B cell (primary cell): ENCODE measurements at regions not wholly inside any gene's neighbourhood (a gene's known extent, or its start where the extent isn't known, plus 50 kb on each side); places are given as distances from the start of the nearest gene placed in this dataset.

Experiments
- ATAC-seq: fragments of 200-7000 bp; cut with Tn5 transposase; one replicate; pipeline ENCODE4 v1.10.0; 2021; ENCODE audit warnings: low read depth, mild to moderate bottlenecking, moderate number of reproducible peaks, moderate library complexity
- CTCF ChIA-PET: fragments of 350-600 bp; sonication (Branson Sonifier 250); formaldehyde crosslinking; loops from one replicate; lab custom pipeline; 2021; ENCODE audit warnings: antibody characterized with exemption, inconsistent platforms; lab: Charles Lee
- POLR2A ChIA-PET: fragments of 350-600 bp; sonication (Branson Sonifier 250); formaldehyde crosslinking; loops from one replicate; lab custom pipeline; 2021; ENCODE audit warnings: antibody characterized with exemption; lab: Charles Lee
- DNase-seq: peaks from one replicate; pipeline ENCODE4 v3.0.0; 2013
- H2AFZ ChIP-seq: 2 replicates; pipeline ENCODE4 v1.6.1; 2012; ENCODE audit warnings: mild to moderate bottlenecking, low read depth, low read length; ENCODE audit not compliant: insufficient read depth, poor library complexity, severe bottlenecking
- H3K27ac ChIP-seq, 2 donors: 1 replicate in 1 of 2; 2 replicates in 1 of 2; pipeline ENCODE4 v1.5.1; 2012 to 2013; ENCODE audit warnings: low read length in 2 of 2, mild to moderate bottlenecking in 2 of 2, moderate library complexity in 1 of 2
- H3K27me3 ChIP-seq, 4 experiments: fragments of 200-600 bp in 1 of 4; sonication (generic) in 1 of 4; replicated peaks in 1 of 4; 1 replicate in 2 of 4; 2 replicates in 2 of 4; pipeline versions ENCODE4 v1.6.1 to v1.7.0; 2013 to 2016; ENCODE audit warnings: low read length in 3 of 4, mild to moderate bottlenecking in 2 of 4, mixed read lengths in 1 of 4, moderate library complexity in 1 of 4; ENCODE audit not compliant: insufficient read depth in 4 of 4, control insufficient read depth in 3 of 4; ENCODE audit errors: control extremely low read depth in 1 of 4
- H3K36me3 ChIP-seq, 2 experiments: replicated peaks in 1 of 2; 1 replicate in 1 of 2; 2 replicates in 1 of 2; pipeline versions ENCODE4 v1.6.1 to v1.7.1; 2013; ENCODE audit warnings: low read length in 1 of 2; ENCODE audit not compliant: insufficient read depth in 2 of 2, control insufficient read depth in 1 of 2; ENCODE audit errors: control extremely low read depth in 1 of 2, extremely low read depth in 1 of 2
- H3K4me1 ChIP-seq, 2 donors: fragments of 200-600 bp in 1 of 2; sonication (generic) in 1 of 2; 1 replicate in 1 of 2; 2 replicates in 1 of 2; pipeline versions ENCODE4 v1.5.1 to v1.6.1; 2013 to 2017; ENCODE audit warnings: low read length in 2 of 2; ENCODE audit not compliant: control insufficient read depth in 2 of 2, insufficient read depth in 2 of 2
- H3K4me2 ChIP-seq: replicated peaks from 2 replicates; pipeline ENCODE3; 2012; ENCODE audit warnings: mild to moderate bottlenecking, low read depth, low read length; ENCODE audit not compliant: poor library complexity, severe bottlenecking
- H3K4me3 ChIP-seq, 5 experiments: fragments of 200-600 bp in 1 of 5; sonication (generic) in 1 of 5; 1 replicate in 3 of 5; 2 replicates in 2 of 5; pipeline versions ENCODE4 v1.5.1 to v1.7.0; 2011 to 2016; ENCODE audit warnings: low read length in 4 of 5, mild to moderate bottlenecking in 4 of 5, low read depth in 2 of 5, control low read depth in 1 of 5, moderate library complexity in 1 of 5; ENCODE audit not compliant: insufficient read depth in 1 of 5; ENCODE audit errors: control extremely low read depth in 1 of 5, extremely low read depth in 1 of 5
- H3K79me2 ChIP-seq: fragments of 200-600 bp; sonication (generic); one replicate; pipeline ENCODE4 v1.6.0; 2016; ENCODE audit warnings: low read length; ENCODE audit not compliant: control insufficient read depth, insufficient read depth
- H3K9ac ChIP-seq: fragments of 200-600 bp; sonication (generic); 2 replicates; pipeline ENCODE4 v1.6.1; 2017; ENCODE audit warnings: mild to moderate bottlenecking, low read length, moderate library complexity
- H3K9me3 ChIP-seq, 3 donors: one replicate each; pipeline versions ENCODE4 v1.6.1 to v1.7.1; 2013; ENCODE audit warnings: low read length in 2 of 3; ENCODE audit not compliant: control insufficient read depth in 2 of 3, insufficient read depth in 1 of 3; ENCODE audit errors: control extremely low read depth in 1 of 3
- H4K20me1 ChIP-seq: 2 replicates; pipeline ENCODE4 v1.6.0; 2012; ENCODE audit warnings: mild to moderate bottlenecking, low read length; ENCODE audit not compliant: insufficient read depth, control insufficient read depth, poor library complexity, severe bottlenecking
- H3K27ac Mint-ChIP-seq: one replicate; pipeline ENCODE4 v1.8.0; 2021; ENCODE audit warnings: mixed read lengths
- H3K27me3 Mint-ChIP-seq: one replicate; pipeline ENCODE4 v1.8.0; 2021; ENCODE audit warnings: mixed read lengths
- H3K4me1 Mint-ChIP-seq: one replicate; pipeline ENCODE4 v1.8.0; 2021; ENCODE audit warnings: mixed read lengths
- H3K4me3 Mint-ChIP-seq: one replicate; pipeline ENCODE4 v1.8.0; 2021; ENCODE audit warnings: mixed read lengths
- H3K9me3 Mint-ChIP-seq: one replicate; pipeline ENCODE4 v1.8.0; 2022; ENCODE audit warnings: mixed read lengths; ENCODE audit not compliant: insufficient read depth
- EZH2 ChIP-seq: IDR thresholded peaks from 2 replicates; pipeline ENCODE4 v1.6.1; 2012; ENCODE audit warnings: borderline replicate concordance, low read depth, mild to moderate bottlenecking, moderate library complexity, low read length; ENCODE audit not compliant: insufficient read depth, poor library complexity, severe bottlenecking
- WGBS: methylation state at CpG from one replicate; pipeline ENCODE4 v1.1.5; 2013; ENCODE audit warnings: missing lambda C conversion rate; ENCODE audit not compliant: insufficient coverage; 5-methylcytosine and 5-hydroxymethylcytosine counted together
- intact Hi-C: fragments of 100-400 bp; cut with micrococcal nuclease; formaldehyde crosslinking; loops from one replicate; pipeline ENCODE4 v1.10.0; 2022
- TF ChIP-seq, protein P1 (sequence below): fragments of 200-600 bp; IDR thresholded peaks from one replicate; pipeline ENCODE4 v1.8.0; 2022; ENCODE audit warnings: antibody characterized with exemption, mild to moderate bottlenecking

DNA sequence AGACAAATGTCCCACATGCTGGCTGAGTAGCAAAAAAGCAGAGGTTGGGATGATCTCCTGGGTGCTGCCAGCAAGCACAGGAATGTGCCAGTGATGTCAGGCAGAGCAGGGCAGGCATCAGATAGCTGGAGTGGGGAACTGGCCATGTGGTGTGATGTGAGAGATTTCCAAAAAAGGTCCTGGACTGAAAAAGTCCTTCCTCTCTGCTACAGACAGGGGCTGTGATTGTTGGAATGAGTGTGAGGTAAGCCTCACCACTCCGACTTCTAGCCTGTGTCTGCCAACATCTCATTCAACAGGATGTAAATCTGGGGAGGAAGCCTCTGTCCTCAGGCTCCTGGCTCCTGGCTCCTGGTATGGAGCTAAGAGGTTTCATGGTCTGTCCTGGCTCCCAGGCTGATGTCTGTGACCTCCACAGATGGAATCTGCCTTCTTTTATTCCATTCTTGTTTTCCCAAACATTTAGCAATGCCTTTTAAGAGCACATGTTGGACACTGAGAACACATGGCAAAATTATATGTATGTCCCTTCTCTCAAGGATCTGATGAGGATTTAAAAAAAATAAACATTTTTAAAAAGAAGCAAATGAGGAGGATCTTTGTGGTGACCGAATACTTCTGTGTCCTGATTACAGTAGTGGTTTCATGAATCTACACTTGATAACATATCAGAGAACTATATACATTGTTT is 50.1 kb upstream of the STK38L start:
- Histone ChIP-seq H2AFZ (no peak overlapping the region), H3K4me3 (no peak overlapping the region), H3K9ac (no peak overlapping the region), H3K36me3 (no peaks in the 10 kb centered on the region), H3K27me3 (no peaks in the 10 kb centered on the region), H3K79me2 (no peaks in the 10 kb centered on the region), H4K20me1 (no peaks in the 10 kb centered on the region), H3K4me1 (no peaks in the 10 kb centered on the region), H3K9me3 (no peaks in the 10 kb centered on the region), H3K4me2 (no peak overlapping the region), H3K27ac (no peak overlapping the region)
- ATAC-seq (no peak), DNase-seq (no peak)
- Mint-ChIP-seq H3K27ac (no peak overlapping the region), H3K9me3 (peaks cover 2% of the 10 kb centered on the region), H3K4me1 (no peaks in the 10 kb centered on the region), H3K4me3 (no peak overlapping the region), H3K27me3 (no peaks in the 10 kb centered on the region)
- ChIA-PET POLR2A (no interaction called here), CTCF (interaction anchor here (1.1 to 1.5 kb wide), 2 partner anchors 9 to 14 kb away, joined by 3 to 4 read pairs; no protein-coding TSS in a partner anchor)
- no CpG with 5 or more reads among the region's 2 CpGs for WGBS
- no peak for TF ChIP-seq EZH2
- TF ChIP-seq, protein P1, sequence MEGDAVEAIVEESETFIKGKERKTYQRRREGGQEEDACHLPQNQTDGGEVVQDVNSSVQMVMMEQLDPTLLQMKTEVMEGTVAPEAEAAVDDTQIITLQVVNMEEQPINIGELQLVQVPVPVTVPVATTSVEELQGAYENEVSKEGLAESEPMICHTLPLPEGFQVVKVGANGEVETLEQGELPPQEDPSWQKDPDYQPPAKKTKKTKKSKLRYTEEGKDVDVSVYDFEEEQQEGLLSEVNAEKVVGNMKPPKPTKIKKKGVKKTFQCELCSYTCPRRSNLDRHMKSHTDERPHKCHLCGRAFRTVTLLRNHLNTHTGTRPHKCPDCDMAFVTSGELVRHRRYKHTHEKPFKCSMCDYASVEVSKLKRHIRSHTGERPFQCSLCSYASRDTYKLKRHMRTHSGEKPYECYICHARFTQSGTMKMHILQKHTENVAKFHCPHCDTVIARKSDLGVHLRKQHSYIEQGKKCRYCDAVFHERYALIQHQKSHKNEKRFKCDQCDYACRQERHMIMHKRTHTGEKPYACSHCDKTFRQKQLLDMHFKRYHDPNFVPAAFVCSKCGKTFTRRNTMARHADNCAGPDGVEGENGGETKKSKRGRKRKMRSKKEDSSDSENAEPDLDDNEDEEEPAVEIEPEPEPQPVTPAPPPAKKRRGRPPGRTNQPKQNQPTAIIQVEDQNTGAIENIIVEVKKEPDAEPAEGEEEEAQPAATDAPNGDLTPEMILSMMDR: no peak
- intact Hi-C loops: no loop called here
